ENCODE measurements at regions not wholly inside any gene's neighbourhood (a gene's known extent, or its start where the extent isn't known, plus 50 kb on each side); places are given as distances from the start of the nearest gene placed in this dataset.

GRCh38 chr16:85398050-85398451, 215.1 kb upstream of the GSE1 start:
- Histone ChIP-seq H3K9me2 (no peaks in the 10 kb centered on the region), H3K4me3 (ENCODE audit: low read depth in 2 of 2, low read length in 1 of 2) (no peak overlapping the region), H3K36me3 (replicated peaks in 1 of 2; ENCODE audit: control insufficient read depth in 1 of 2, insufficient read depth in 2 of 2, low read length in 1 of 2) (no peaks in the 10 kb centered on the region), H3F3A (replicated peaks; ENCODE audit: insufficient read depth) (peaks cover 18% of the 10 kb centered on the region), H3K4me2 (no peak overlapping the region), H2AFZ (ENCODE audit: low read depth) (no peak overlapping the region), H3K27ac (ENCODE audit: low read depth in 2 of 2, low read length in 1 of 2) (no peak overlapping the region; a peak in 1 of 4 replicates), H3K9me3 (no peaks in the 10 kb centered on the region), H4K20me1 (ENCODE audit: insufficient read depth) (no peaks in the 10 kb centered on the region), H3K79me2 (ENCODE audit: insufficient read depth) (peaks cover 11% of the 10 kb centered on the region; the same call in 1 of the 2 replicates), H3K27me3 (ENCODE audit: insufficient read depth) (no peaks in the 10 kb centered on the region), H3K9ac (no peak overlapping the region), H3K4me1 (ENCODE audit: control insufficient read depth in 1 of 2, insufficient read depth in 2 of 2, low read depth in 1 of 2, low read length in 1 of 2) (peaks cover 34 to 55% of the 10 kb centered on the region in 2 experiments)
- 97% methylated on average over 8 of the region's 8 CpGs for WGBS (ENCODE audit: low lambda C conversion rate)
- ChIA-PET CTCF (interaction anchor here (1.0 to 10.1 kb wide), 10 partner anchors 15 to 212 kb away, joined by 3 to 144 read pairs (median 8); no protein-coding TSS in a partner anchor), POLR2A (no interaction called here)
- no peak for TF ChIP-seq CTCF (IDR thresholded peaks at IDR 0.05)
- TF ChIP-seq YY1 (IDR thresholded peaks at IDR 0.05; ENCODE audit: low read depth): no peak
- TF ChIP-seq TEAD4 (IDR thresholded peaks at IDR 0.05; ENCODE audit: borderline replicate concordance, insufficient read depth): no peak
- TF ChIP-seq SMC3 (IDR thresholded peaks at IDR 0.05; ENCODE audit: low read depth, low read length): no peak
- TF ChIP-seq RAD21 (IDR thresholded peaks at IDR 0.05; ENCODE audit: low read length): no peak
- no peak for TF ChIP-seq FOXM1 (IDR thresholded peaks at IDR 0.05; ENCODE audit: low read depth)
- no peak for TF ChIP-seq ZBTB33 (IDR thresholded peaks at IDR 0.05; ENCODE audit: borderline replicate concordance, low read depth)
- TF ChIP-seq POLR2AphosphoS5 (IDR thresholded peaks at IDR 0.05; ENCODE audit: low read depth, low read length): no peak
- TF ChIP-seq SIN3A (IDR thresholded peaks at IDR 0.05; ENCODE audit: borderline replicate concordance, low read depth, low read length): no peak
- no peak for TF ChIP-seq FOXJ3 (CRISPR knock-in tag; IDR thresholded peaks at IDR 0.05)
- TF ChIP-seq REST (IDR thresholded peaks at IDR 0.05; ENCODE audit: low read depth, low read length): no peak
- no peak for DNase-seq
